ENCODE measurements at regions not wholly inside any gene's neighbourhood (a gene's known extent, or its start where the extent isn't known, plus 50 kb on each side); places are given as distances from the start of the nearest gene placed in this dataset.

DNA sequence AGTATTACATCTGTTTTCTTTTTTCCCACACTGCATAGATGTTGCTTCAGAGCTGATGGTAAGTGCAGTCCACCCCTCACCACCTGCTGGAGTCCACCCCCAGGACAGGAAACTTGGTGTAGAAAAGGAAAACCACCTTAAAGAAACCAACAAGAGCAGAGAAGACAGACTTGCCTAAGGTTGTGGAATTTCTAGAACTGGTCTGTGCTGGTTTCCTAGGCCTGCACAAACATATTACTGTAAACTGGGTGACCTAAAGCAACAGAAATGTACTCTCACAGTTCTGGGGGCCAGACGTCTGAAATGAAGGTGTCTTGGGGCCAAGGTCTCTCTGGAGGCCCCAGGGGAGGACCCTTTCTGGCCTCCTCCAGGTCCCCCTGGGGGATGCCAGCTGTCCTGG lies 293.4 kb upstream of the IRX1 start:
- TF ChIP-seq EZH2 (IDR thresholded peaks at IDR 0.05; ENCODE audit: insufficient read depth, poor library complexity, severe bottlenecking), result no peak
- TF ChIP-seq EZH2phosphoT487 (IDR thresholded peaks at IDR 0.05; ENCODE audit: insufficient read depth, low read depth), result no peak

Measured in GM23248 (cell line).